ENCODE measurements at regions not wholly inside any gene's neighbourhood (a gene's known extent, or its start where the extent isn't known, plus 50 kb on each side); places are given as distances from the start of the nearest gene placed in this dataset.

GRCh38 chr6:148288541-148288940 is 54.1 kb upstream of the SASH1 start:
- Mint-ChIP-seq H3K36me3 (ENCODE audit: low read depth) (no peaks in the 10 kb centered on the region), H3K4me3 (no peak overlapping the region), H3K9me3 (no peaks in the 10 kb centered on the region), H3K27ac (no peak overlapping the region), H3K27me3 (ENCODE audit: insufficient read depth) (peaks cover 5% of the 10 kb centered on the region), H3K4me1 (peaks cover 21% of the 10 kb centered on the region)
- 87 to 93% methylated on average over 3 to 4 of the region's 4 CpGs for WGBS, 2 experiments (ENCODE audit: insufficient coverage in 1 of 2, insufficient read length in 1 of 2)
- Histone ChIP-seq H3K9ac (ENCODE audit: extremely low read depth, low read length, poor library complexity, severe bottlenecking) (no peak overlapping the region), H3K9me3 (ENCODE audit: control insufficient read depth, low read length) (no peaks in the 10 kb centered on the region), H3K27me3 (ENCODE audit: control insufficient read depth, insufficient read depth, low read length, poor library complexity, severe bottlenecking) (no peaks in the 10 kb centered on the region), H3K36me3 (ENCODE audit: control insufficient read depth, insufficient read depth, low read length) (no peaks in the 10 kb centered on the region), H3K4me1 (ENCODE audit: control insufficient read depth, insufficient read depth, low read length) (peaks cover 6% of the 10 kb centered on the region), H3K27ac (ENCODE audit: low read depth, low read length) (no peak overlapping the region), H3K4me3 (ENCODE audit: low read length) (no peak overlapping the region)
- DNase-seq, result no peak
- no peak for TF ChIP-seq CTCF (conservative IDR thresholded peaks at IDR 0.05)

- H3K9me3 ChIP-seq (ENCODE audit: control insufficient read depth, low read length), result no peaks in the 10 kb centered on the region
- H3K9me3 Mint-ChIP-seq, result no peaks in the 10 kb centered on the region
- no peak overlapping the region for H3K27ac Mint-ChIP-seq
- H3K4me1 ChIP-seq (ENCODE audit: control insufficient read depth, insufficient read depth, low read length), result peaks cover 6% of the 10 kb centered on the region
- H3K27me3 ChIP-seq (ENCODE audit: control insufficient read depth, insufficient read depth, low read length, poor library complexity, severe bottlenecking), result no peaks in the 10 kb centered on the region
- H3K27ac ChIP-seq (ENCODE audit: low read depth, low read length), result no peak overlapping the region
- H3K27me3 Mint-ChIP-seq (ENCODE audit: insufficient read depth), result peaks cover 5% of the 10 kb centered on the region
- peak overlapping the region; percentile 8 for H3K4me3 ChIP-seq (ENCODE audit: low read length)
- DNase-seq, result no peak
- TF ChIP-seq CTCF (conservative IDR thresholded peaks at IDR 0.05), result no peak
- no peak overlapping the region for H3K4me3 Mint-ChIP-seq
- 95 to 100% methylated on average over 1 to 6 of the region's 6 CpGs for WGBS, 2 experiments (ENCODE audit: insufficient coverage in 1 of 2, insufficient read length in 1 of 2)
- no peak overlapping the region for H3K9ac ChIP-seq (ENCODE audit: extremely low read depth, low read length, poor library complexity, severe bottlenecking)
- H3K36me3 ChIP-seq (ENCODE audit: control insufficient read depth, insufficient read depth, low read length), result no peaks in the 10 kb centered on the region
- H3K36me3 Mint-ChIP-seq (ENCODE audit: low read depth), result no peaks in the 10 kb centered on the region
- H3K4me1 Mint-ChIP-seq, result peaks cover 27% of the 10 kb centered on the region
These were observed 53.5 kb upstream of the SASH1 start for GRCh38 chr6:148289153-148289552.

- no peak for DNase-seq
- WGBS, 2 experiments (ENCODE audit: insufficient coverage in 1 of 2, insufficient read length in 1 of 2), result 77 to 100% methylated on average over 1 of the region's 1 CpG
- Mint-ChIP-seq H3K27me3 (ENCODE audit: insufficient read depth) (peaks cover 2% of the 10 kb centered on the region), H3K27ac (no peak overlapping the region), H3K4me3 (no peak overlapping the region), H3K4me1 (peaks cover 42% of the 10 kb centered on the region), H3K9me3 (no peaks in the 10 kb centered on the region), H3K36me3 (ENCODE audit: low read depth) (no peaks in the 10 kb centered on the region)
- Histone ChIP-seq H3K4me3 (ENCODE audit: low read length) (no peak overlapping the region), H3K9ac (ENCODE audit: extremely low read depth, low read length, poor library complexity, severe bottlenecking) (no peak overlapping the region), H3K9me3 (ENCODE audit: control insufficient read depth, low read length) (no peaks in the 10 kb centered on the region), H3K36me3 (ENCODE audit: control insufficient read depth, insufficient read depth, low read length) (no peaks in the 10 kb centered on the region), H3K27me3 (ENCODE audit: control insufficient read depth, insufficient read depth, low read length, poor library complexity, severe bottlenecking) (no peaks in the 10 kb centered on the region), H3K4me1 (ENCODE audit: control insufficient read depth, insufficient read depth, low read length) (peaks cover 6% of the 10 kb centered on the region), H3K27ac (ENCODE audit: low read depth, low read length) (no peak overlapping the region)
- no peak for TF ChIP-seq CTCF (conservative IDR thresholded peaks at IDR 0.05)
These were observed 50.8 kb upstream of the SASH1 start for GRCh38 chr6:148291876-148292275.

Data from endodermal cell (in vitro differentiated cells).